OCI-LY3 (cell line): ENCODE measurements at regions not wholly inside any gene's neighbourhood (a gene's known extent, or its start where the extent isn't known, plus 50 kb on each side); places are given as distances from the start of the nearest gene placed in this dataset.
A peak's percentile ranks its signal among the peaks of the same experiment; 100 is the strongest.

Source experiments
- H2AFZ ChIP-seq: fragments of 200-600, 300-600 bp; shearing (Covaris generic); 2 replicates; pipeline ENCODE4 v1.6.0; 2014; ENCODE audit warnings: antibody characterized with exemption, low read depth, low read length
- H3K27ac ChIP-seq: fragments of 200-600, 300-600 bp; sonication (generic); 2 replicates; pipeline ENCODE4 v1.5.1; 2014; ENCODE audit warnings: mild to moderate bottlenecking, low read length, moderate library complexity, mixed read lengths
- H3K27me3 ChIP-seq: fragments of 200-600, 300-600 bp; sonication (generic); 2 replicates; pipeline ENCODE4 v1.6.1; 2014; ENCODE audit warnings: low read depth, low read length, mixed read lengths
- H3K36me3 ChIP-seq: fragments of 200-600, 300-600 bp; sonication (generic); replicated peaks from 2 replicates; pipeline ENCODE3; 2014; ENCODE audit warnings: low read depth, low read length, mixed read lengths
- H3K4me1 ChIP-seq: fragments of 300-600, 200-600 bp; sonication (generic); 2 replicates; pipeline ENCODE4 v1.6.1; 2014; ENCODE audit warnings: low read length, mixed read lengths
- H3K4me2 ChIP-seq: fragments of 200-600, 300-600 bp; sonication (generic); 2 replicates; pipeline ENCODE4 v1.6.1; 2014; ENCODE audit warnings: low read length, mixed read lengths
- H3K4me3 ChIP-seq: fragments of 300-600, 200-600 bp; sonication (generic); 2 replicates; pipeline ENCODE4 v1.5.1; 2014; ENCODE audit warnings: antibody characterized with exemption, mild to moderate bottlenecking, low read length, moderate library complexity
- H3K79me2 ChIP-seq: fragments of 300-600, 200-600 bp; shearing (Covaris generic); 2 replicates; pipeline ENCODE4 v1.6.1; 2014; ENCODE audit warnings: mild to moderate bottlenecking, low read length, mixed read lengths
- H3K9ac ChIP-seq: fragments of 300-600, 200-600 bp; shearing (Covaris generic); 2 replicates; pipeline ENCODE4 v1.6.0; 2014; ENCODE audit warnings: mild to moderate bottlenecking, low read length, moderate library complexity
- H3K9me3 ChIP-seq: fragments of 200-600, 300-600 bp; shearing (Covaris generic); 2 replicates; pipeline ENCODE4 v1.6.1; 2014; ENCODE audit warnings: low read length, mixed read lengths; ENCODE audit not compliant: insufficient read depth
- H4K20me1 ChIP-seq: fragments of 200-600, 300-600 bp; sonication (generic); 2 replicates; pipeline ENCODE4 v1.6.1; 2016; ENCODE audit warnings: low read length, mixed read lengths; ENCODE audit not compliant: insufficient read depth
- CTCF ChIP-seq: fragments of 200-600, 300-600 bp; sonication (generic); IDR thresholded peaks from 2 replicates; pipeline ENCODE4 v1.5.1; 2014; ENCODE audit warnings: antibody characterized with exemption, low read length, low read depth
- EZH2phosphoT487 ChIP-seq: fragments of 200-600 bp; shearing (Covaris generic); IDR thresholded peaks from 2 replicates; pipeline ENCODE4 v1.6.1; 2018; ENCODE audit warnings: antibody characterized with exemption, mixed run types, low read depth

- Histone ChIP-seq H3K27me3 (no peaks in the 10 kb centered on the region), H3K9ac (no peak overlapping the region), H3K36me3 (no peaks in the 10 kb centered on the region), H3K79me2 (no peaks in the 10 kb centered on the region), H3K4me1 (peaks cover 76% of the 10 kb centered on the region), H3K4me2 (peak overlapping the region; percentile 50), H3K9me3 (no peaks in the 10 kb centered on the region), H2AFZ (no peak overlapping the region), H3K27ac (peak overlapping the region; percentile 17; the same call in 1 of the 2 replicates), H3K4me3 (no peak overlapping the region), H4K20me1 (no peaks in the 10 kb centered on the region)
- no peak for TF ChIP-seq EZH2phosphoT487
- TF ChIP-seq CTCF, result no peak
Observed at GRCh38 chr10:2982146-2982545, 85.2 kb upstream of the PFKP start.

GRCh38 chr10:2981361-2981801, 86.0 kb upstream of the PFKP start:
- Histone ChIP-seq H3K27ac (no peak overlapping the region), H3K27me3 (no peaks in the 10 kb centered on the region), H3K79me2 (no peaks in the 10 kb centered on the region), H2AFZ (no peak overlapping the region), H3K9ac (no peak overlapping the region), H3K4me2 (no peak overlapping the region), H3K9me3 (no peaks in the 10 kb centered on the region), H4K20me1 (no peaks in the 10 kb centered on the region), H3K4me1 (peaks cover 69% of the 10 kb centered on the region), H3K36me3 (no peaks in the 10 kb centered on the region), H3K4me3 (no peak overlapping the region)
- no peak for TF ChIP-seq EZH2phosphoT487
- no peak for TF ChIP-seq CTCF

- Histone ChIP-seq H3K4me2 (no peak overlapping the region), H3K27ac (no peak overlapping the region), H3K27me3 (no peaks in the 10 kb centered on the region), H3K9ac (no peak overlapping the region), H3K79me2 (no peaks in the 10 kb centered on the region), H4K20me1 (no peaks in the 10 kb centered on the region), H3K4me1 (peaks cover 64% of the 10 kb centered on the region), H3K36me3 (no peaks in the 10 kb centered on the region), H3K9me3 (no peaks in the 10 kb centered on the region), H2AFZ (no peak overlapping the region), H3K4me3 (no peak overlapping the region)
- no peak for TF ChIP-seq CTCF
- TF ChIP-seq EZH2phosphoT487, result no peak
Observed at GRCh38 chr10:2980791-2981360, 86.5 kb upstream of the PFKP start.

- H4K20me1 ChIP-seq, result no peaks in the 10 kb centered on the region
- no peak overlapping the region for H2AFZ ChIP-seq
- peaks cover 57% of the 10 kb centered on the region for H3K4me1 ChIP-seq
- no peaks in the 10 kb centered on the region for H3K36me3 ChIP-seq
- no peaks in the 10 kb centered on the region for H3K27me3 ChIP-seq
- H3K27ac ChIP-seq, result peak overlapping the region; percentile 26; the same call in 1 of the 2 replicates
- H3K79me2 ChIP-seq, result no peaks in the 10 kb centered on the region
- TF ChIP-seq CTCF, result no peak
- TF ChIP-seq EZH2phosphoT487, result no peak
- H3K9me3 ChIP-seq, result no peaks in the 10 kb centered on the region
- H3K4me2 ChIP-seq, result no peak overlapping the region
- no peak overlapping the region for H3K4me3 ChIP-seq
- no peak overlapping the region for H3K9ac ChIP-seq
Observed at GRCh38 chr10:2980116-2980515, 87.2 kb upstream of the PFKP start.
